GOT3 (cell line): ENCODE measurements at regions not wholly inside any gene's neighbourhood (a gene's known extent, or its start where the extent isn't known, plus 50 kb on each side); places are given as distances from the start of the nearest gene placed in this dataset.
"Not testable (repeated sequence)": the region's sequence is repeated elsewhere in the genome, so short reads cannot be mapped to it uniquely, and the experiment has no call there.

ENCODE experiments used
- DNase-seq: peaks from one replicate; lab custom pipeline; 2025; ENCODE audit warnings: mixed read lengths; lab: John Stamatoyannopoulos, UW

DNA sequence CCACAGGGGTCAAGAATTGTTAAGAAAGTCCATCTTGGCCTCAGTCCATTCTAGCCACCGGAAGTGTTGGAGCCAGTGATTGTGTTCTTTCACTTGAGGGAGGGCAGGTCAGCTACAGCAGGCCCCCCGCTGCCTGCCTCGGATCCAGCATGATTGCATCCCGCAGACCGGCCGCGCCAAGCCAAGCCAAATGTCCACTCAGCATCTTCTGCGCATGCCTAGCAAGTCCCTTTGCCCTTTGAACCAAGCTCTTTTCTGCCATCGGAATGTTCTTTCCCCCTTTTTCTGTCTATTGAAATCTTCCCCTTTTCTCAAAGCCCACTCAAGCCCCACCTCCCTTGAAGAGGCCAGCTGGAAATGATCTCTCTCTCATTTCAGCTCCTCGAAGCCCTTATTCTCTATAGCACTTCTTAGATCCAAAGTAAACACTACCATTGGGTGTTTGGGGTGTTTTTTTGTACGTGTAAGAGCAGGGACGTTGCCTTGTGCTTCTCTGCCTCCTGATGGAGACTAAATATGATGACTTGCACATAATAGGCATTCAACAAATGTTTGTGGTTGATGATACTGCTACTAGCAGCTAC is 147.8 kb upstream of the BCOR start:
- DNase-seq, result no peak

DNA sequence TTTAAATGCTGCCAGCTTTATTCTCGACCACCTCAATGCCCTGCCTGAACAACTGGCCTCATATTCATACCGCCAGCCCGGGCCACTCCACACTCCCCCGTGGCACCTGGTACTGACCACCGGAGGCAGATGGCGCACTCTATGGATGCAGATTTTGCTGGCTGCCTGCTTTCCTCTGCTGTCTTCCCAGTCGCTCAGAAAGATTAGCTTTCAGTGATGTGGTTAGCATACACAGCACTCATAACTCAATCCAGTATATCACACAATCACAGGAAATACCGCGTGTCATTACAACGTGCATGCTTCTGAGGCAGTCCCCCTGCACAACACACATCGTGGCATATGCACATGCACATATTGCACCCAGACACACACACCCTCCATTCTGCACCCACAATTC is 147.2 kb upstream of the BCOR start:
- DNase-seq, result no peak

DNA sequence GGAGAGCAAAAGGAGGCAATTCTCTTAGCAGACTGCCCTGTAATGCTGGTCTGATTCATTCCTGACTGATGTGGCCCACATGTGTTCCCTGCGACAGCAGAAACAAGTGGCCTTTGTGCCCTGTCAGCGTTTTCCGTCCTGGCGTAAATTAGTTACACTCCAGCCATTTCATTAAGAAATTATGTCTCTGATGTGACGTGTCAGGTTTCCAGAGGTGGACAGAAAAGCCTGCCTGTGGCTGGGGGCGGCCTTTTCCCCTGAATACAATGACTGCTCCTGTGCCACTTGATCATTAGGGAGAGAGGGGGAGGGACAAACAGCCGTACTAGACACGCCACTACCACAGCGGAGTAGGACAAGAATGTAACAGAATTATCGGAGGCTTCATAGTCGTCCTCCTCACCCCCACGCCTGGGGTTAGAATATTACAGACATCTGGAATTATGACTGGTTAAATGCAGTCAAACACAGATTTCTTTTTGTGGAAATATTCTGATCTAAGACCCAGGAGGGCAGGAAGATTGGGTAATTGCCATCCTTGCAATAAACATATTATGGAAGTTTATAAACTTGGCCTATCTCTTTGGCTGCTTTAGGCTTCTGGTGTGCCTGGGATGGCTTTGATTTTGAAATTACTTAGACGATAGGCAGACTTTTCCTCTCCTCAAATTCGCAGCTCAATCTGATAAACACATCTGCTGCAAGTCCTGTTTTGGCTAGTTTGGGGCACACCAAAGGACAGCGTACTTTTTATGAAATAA is 146.2 kb upstream of the BCOR start:
- no peak for DNase-seq

DNA sequence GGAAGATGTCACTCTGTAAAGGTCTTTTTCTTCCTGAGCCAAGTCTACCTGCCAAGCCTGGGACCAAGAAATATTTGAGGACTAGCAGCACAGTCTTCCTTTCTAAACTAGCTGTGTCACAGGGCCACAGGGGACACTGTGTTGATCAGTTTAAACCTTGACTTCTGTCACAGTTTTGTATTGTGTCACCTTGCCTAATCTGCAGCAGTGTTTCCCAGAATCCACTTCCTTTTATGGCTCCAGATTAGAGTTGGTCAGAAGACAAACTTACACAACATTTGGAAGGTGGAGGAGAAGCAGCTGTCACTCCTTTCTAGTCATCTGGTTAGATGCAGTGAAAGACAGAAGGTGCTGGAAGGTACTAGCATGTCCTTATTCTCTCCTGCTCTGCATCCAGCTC is 143.1 kb upstream of the BCOR start:
- no peak for DNase-seq

DNA sequence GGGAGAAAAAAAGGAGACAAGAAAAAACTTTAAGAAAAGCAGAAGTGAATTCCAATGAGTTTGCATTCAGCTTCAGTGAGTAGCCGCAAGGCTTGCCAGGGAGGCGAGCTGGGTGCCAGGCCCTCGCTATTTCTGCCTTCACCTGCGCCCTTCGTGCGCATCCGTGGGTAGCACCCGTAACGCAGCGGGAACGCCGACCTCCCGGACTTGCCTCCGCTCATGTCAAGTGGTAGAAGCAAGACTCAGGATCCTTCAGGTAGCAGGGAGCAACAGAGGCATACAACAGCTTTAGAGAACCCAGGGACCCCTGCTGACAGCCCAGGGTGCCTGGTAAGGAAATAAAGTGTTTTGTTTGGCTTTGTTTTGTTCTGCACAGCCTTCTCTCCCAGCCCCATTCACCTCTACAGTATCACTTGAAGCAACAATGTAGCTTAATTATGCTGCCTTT is 140.0 kb upstream of the BCOR start:
- no peak for DNase-seq

DNA sequence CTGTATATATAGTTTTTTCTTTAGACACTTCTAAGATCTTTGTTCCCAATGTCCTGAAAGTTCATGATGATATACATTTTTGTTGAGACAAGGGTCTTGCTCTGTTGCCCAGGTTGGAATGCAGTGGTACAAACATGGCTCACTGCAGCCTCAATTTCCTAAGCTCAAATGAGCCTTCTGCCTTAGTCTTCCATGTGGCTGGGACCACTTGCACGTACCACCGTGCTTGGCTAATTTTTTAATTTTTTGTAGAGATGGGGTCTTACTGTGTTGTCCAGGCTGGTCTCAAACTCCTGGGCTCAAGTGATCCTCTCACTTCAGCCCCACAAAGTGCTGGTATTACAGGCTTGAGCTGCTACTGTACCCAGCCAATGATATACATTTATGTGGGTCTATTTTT is 132.9 kb upstream of the BCOR start:
- no peak for DNase-seq

DNA sequence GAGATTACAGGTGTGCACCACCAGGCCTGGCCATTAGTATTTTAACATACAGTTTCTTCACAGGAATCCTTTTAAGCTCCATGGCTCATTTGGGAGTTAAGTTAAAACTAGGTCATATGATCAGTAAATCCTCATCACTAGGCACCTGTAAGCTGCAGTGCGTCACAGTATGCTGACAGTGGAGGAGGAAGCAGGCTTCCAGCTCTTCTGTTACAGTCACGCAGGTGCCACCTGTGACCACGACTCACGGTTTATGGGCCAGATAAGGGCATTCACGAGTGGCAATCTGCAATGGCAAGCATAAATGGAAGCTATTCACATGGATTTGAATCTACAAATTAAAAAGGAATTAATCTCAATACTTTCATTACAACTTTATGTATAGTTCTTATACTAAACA is 129.4 kb upstream of the BCOR start:
- no peak for DNase-seq

DNA sequence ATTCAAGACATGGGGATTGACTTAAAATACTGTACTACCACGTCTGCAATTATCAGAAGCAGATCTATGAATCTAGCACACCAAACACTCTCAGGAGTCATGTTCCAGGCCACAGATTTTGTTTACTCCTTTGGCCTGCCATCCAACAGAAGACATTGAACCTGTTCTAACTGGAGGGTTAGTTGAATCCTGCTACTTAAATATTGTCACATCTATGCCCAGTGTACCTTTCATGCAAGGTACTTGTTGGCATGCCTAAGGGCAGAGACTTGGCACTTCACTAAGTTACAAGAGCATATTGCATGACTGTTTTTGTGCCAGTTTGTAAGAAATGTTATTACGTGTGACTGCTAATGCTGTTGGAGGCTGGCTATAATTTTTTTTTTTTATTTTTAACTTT is 126.9 kb upstream of the BCOR start:
- DNase-seq, result no peak

DNA sequence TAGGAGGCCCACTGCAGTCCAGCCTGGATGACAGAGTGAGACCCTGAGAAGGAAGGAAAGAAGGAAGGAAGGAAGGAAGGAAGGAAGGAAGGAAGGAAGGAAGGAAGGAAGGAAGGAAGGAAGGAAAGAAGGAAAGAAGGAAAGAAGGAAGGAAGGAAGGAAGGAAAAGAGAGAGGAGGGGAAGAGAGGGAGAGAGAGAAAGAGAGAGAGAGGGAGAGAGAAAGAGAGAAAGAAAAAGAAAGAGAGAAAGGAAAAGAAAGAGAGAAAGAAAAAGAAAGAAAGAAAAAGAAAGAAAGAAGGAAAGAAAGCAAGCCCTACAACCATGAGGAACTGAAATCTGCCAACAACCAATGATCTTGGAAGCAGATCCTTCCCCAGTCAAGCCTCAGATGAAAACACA is 124.9 kb upstream of the BCOR start:
- not testable (repeated sequence) for DNase-seq

DNA sequence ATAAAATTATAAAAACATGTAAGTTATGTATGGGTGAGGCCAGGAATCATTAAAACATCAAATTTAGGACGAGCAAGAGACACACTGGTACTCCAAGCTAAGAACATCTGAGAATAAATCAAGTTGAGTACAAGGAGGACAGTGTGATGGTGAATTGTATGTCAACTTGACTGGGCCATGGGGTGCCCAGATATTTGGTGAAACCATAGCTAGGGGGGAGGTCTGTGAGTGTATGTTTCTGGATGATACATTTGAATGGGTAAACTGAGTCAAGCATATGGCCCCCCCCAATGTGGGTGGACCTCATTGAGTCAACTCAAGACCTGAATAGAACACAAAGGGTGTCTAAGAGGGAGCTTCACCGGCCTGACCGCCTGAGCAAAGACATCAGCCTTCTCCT is 115.3 kb upstream of the BCOR start:
- no peak for DNase-seq

DNA sequence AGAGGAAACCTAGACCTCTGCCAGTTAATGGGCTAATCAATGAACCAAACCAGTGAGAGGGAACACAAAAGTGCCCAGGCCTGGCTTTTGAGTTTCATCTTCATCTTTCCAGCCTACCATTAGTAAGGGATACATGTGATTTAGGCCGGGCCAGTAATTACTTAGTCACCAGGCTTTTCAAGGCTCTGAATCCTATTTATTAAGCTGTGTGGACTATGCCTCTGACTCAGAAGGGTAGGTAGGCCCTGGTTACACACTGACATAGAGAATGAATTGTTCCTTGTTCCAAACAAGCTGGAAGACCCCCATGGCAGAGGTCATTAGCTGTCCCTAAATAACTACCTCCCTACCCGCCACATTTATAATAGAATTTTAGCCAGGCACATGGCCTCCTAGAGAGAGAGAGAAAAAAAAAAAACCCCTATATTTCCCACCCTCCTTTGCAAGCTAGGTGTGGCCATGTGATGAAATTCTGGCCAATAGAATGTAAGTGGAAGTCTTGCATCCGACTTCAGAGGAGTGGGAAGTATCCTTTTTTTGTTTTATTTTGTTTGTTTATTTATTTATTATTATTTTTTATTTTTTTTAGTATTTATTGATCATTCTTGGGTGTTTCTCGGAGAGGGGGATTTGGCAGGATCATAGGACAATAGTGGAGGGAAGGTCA is 112.3 kb upstream of the BCOR start:
- no peak for DNase-seq

DNA sequence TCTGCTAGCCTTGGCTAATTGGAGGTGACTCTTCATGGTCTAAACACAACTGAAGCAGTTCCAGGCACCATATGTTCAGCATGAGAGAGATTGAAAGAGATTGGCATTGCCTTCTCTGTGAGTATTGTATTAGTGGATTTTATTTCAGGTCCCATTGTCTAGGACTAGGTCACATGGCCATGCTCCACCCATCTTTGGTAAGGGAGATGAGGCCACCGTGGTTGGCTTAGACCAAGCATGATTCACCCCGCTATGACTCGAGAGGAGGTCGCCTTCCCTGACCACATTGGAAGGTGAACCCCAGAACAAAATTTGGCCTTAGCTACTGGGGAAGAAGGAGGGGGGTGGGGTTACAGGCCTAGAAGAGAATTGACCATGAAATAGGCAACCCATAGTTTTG is 109.9 kb upstream of the BCOR start:
- no peak for DNase-seq

DNA sequence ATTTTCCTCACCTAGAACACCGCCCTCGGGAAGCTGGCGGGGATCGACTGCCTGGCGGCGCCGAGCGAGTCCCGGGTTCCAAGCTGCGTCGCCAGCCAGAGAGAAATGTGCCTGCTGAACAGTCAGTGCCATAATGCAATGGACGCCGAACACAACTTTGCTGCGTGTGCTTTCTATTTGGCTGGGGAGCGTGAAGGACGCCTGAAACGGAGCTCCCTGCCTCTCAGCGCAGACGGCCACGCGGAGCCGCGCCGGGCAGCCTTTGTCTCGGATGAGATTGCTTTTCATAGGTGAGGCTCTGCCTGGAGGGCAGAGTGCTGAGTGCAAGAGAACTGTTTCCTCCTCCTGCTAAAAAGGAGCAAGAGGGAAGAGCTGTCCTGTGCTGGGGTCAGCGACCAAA is 107.7 kb upstream of the BCOR start:
- DNase-seq, result no peak

DNA sequence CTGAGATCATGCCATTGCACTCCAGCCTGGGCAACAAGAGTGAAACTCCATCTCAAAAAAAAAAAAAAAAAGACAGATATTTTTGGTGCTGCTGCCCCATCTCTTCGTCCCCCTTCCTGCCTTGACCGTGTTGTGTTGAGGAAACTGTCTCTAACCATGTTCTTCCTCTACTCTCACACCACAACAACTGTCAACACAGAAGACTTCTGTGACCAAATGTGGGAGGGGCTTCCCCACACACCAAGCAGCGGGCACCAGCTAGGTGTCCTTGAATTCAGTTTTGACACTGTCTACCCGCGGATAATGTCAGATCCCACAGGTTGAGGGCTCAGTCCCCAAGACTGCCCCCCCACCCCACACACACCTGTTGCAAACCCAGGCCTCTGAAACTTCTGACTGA is 104.7 kb upstream of the BCOR start:
- no peak for DNase-seq

DNA sequence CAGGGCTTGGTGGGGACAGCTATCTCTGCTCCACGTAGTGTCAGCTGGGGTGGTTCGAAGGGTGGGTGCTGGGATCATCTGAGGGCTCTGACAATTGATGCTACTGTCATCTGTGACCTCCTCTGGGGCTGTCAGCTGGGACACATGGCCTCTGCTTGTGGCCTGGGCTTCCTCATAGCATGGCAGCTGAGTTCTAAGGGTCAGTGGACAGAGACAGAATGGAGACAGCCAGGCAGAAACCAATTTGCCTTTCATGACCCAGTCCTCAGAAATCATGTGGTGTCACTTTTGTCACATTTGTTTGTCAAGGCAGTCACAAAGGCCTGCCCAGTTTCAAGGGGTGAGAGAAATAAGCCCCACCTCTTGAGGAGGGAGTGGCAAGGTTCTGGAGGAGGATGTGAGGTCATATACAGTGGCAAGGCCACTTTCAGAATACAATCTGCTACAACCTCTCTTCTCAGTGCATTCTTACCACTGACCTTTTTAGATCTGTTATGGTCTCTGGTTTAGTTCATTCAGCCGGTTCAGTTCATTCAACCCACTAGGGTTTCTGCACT is 103.6 kb upstream of the BCOR start:
- no peak for DNase-seq

DNA sequence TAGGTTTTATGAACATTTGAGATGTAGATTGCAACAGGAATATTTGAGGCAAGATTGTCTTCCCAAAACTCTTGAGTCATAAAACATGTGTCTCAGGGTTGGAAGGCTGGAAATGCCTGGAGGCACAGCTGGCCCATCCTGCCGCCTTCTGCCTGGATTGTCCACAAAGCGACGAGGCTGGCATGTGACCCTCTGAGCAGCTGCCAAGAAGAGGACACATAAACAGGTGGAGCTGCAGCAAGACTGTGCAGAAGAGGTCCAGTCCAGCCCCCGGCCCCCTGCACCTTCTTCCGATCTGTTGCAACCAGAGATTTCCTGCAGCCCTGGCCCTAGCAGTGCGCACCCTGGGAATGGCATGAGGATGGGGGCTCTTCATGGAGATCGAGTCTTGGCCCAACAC is 101.9 kb upstream of the BCOR start:
- no peak for DNase-seq

DNA sequence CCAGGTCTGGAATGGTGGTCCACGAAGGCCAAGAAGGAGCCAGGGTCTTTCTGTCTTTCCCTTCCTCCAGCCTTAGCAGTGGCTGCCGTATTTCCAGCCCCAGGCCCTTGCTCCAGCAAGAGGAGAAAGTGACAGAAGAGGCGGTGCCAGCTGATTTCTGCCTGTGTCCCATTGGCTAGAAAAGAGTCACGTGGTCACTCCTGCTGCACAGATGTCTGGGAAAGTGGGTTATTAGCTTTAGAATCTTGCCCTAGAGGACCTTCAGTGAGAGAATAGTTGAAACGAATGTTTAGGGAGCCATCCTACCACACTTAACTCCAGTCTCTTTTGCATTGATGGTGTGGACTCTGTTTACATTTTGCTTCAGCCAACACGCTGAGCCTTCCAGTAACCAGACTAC is 99.3 kb upstream of the BCOR start:
- no peak for DNase-seq

DNA sequence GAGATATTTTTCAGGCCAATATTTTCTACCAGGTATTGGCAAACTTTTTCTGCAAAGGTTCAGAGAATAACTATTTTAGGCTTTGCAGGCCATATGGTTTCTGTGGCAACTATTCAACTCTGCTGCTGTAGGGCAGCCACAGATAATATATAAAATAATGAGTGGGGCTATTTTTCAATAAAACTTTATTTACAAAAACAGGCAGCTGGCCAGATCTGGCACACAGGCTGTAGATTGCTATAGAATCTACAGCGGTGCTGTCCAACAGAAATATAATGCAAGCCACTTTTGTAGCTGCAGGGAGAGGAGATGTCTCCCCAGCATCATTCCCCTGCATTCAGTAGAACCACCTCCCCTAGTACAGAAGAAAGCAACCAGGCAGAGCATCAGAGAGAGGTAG is 97.6 kb upstream of the BCOR start:
- no peak for DNase-seq

DNA sequence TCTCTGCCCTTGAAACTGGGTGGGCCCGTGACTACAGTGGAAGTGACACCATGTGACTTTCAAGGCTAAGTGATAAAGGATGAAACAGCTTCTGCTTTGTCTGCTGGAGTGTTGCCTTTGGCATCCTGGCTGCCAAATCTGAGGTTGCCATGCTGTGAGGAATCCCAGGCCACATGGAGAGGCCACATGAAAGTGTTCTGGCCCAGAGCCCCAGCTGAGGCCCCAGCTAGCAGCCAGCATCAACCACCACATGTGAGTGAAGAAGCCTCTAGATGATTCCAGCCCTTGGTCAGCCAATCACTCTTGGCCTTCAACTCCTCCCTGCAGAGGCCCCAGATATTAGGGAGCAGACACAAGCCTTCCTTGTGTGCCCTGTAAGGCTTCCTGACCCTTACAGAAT is 94.4 kb upstream of the BCOR start:
- no peak for DNase-seq

DNA sequence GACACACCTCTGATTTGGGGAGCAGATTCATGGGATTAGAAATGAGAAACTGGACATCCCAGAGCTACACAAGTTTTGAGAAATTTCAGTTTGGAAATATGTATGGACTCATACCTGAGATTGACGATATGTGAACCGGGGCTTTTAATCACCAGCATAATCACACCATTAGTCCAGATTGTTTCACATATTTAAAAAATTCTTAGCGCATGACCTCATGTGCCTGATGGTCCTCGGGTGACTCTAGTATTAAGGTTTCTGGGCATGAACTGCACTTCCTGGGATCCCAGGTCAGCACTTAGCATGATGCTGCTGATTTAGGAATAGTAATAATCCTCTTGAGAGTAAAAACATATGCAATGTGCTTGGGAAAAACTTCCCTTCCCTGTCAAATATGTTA is 91.9 kb upstream of the BCOR start:
- DNase-seq, result no peak

DNA sequence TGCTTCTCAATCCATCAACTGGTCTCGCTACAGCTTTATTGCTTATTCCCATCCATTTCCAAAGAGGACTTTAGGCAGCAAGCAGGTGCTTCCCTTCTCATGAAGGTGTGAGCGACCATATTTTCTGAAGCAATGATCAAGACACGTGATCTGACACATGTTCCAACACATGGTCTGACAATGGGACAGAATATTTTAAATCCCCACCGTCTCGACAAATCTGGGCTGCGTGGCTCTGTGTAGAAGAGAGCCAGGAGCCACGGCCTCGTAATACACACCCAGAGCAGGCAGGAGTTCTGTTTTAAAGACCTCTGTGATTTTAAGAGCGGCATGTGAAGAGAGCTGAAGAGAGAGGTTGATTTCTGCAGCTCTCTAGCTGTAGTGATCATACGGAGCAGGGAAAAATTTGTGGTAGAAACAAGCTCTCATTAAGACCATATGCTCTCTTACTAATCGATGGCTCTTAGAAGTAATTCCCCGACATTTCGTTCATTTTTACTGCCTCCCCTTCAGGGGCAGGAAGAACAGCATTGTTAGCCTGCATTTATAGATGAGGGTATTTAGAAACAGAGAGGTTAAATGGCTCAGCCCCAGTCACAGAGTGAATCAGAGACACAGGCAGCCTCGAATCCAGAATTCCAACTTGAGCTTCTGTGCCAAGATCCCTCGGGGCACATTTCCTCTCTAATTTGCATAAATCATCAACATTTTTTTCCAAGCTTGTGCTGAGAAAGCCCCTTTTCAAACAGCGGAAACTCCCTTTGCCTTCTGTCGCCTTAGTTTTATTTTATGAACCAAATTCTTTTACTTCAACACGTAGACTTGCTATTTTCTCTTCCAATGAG is 91.0 kb upstream of the BCOR start:
- no peak for DNase-seq

DNA sequence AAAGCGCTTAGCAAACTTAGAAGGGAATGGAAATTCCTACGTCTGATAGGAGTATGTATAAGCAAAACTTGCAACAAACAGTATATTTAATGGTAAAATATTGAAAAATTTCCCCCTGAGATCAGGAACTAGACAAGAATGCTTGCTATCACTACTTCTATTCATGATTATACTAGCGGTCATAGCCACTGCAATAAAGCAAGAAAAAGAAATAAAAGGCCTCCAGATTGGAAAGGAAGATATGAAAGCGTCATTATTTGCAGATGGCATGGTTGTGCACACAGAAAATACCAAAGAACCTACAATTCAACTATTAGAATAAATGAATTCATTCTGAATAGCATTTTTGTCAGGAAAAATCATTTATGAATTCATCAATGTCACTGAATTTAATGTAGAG is 87.2 kb upstream of the BCOR start:
- no peak for DNase-seq
